Thyroid gland (tissue), 4 donors: ENCODE measurements at regions not wholly inside any gene's neighbourhood (a gene's known extent, or its start where the extent isn't known, plus 50 kb on each side); places are given as distances from the start of the nearest gene placed in this dataset.
A peak's percentile ranks its signal among the peaks of the same experiment; 100 is the strongest.

Experiments used
- CTCF ChIP-seq, 6 experiments: fragments of 200-600 bp in 3 of 6; fragments of 450-650 bp in 3 of 6; sonication (generic) in 3 of 6; IDR thresholded peaks; one replicate each; pipeline ENCODE4 v1.5.1; 2016 to 2019; ENCODE audit warnings: antibody characterized with exemption in 6 of 6, mild to moderate bottlenecking in 2 of 6, inconsistent platforms in 1 of 6, moderate library complexity in 1 of 6
- POLR2A ChIP-seq, 2 donors: fragments of 450-650 bp; IDR thresholded peaks; one replicate each; pipeline ENCODE4 v1.6.1; 2017; ENCODE audit warnings: antibody characterized with exemption in 2 of 2, mild to moderate bottlenecking in 2 of 2, moderate library complexity in 1 of 2

GRCh38 chr2:34570266-34570872 is 971.3 kb upstream of the FAM98A start:
- TF ChIP-seq CTCF (IDR thresholded peaks at IDR 0.05), result peak in 2 of 6 experiments; percentile 6 to 15
- no peak for TF ChIP-seq POLR2A (IDR thresholded peaks at IDR 0.05)
